Mesothelial cell of epicardium (in vitro differentiated cells): ENCODE measurements at regions not wholly inside any gene's neighbourhood (a gene's known extent, or its start where the extent isn't known, plus 50 kb on each side); places are given as distances from the start of the nearest gene placed in this dataset.

Experiments used
- DNase-seq, 2 experiments: peaks; one replicate each; pipeline ENCODE4 v3.0.0; 2021; ENCODE audit warnings: low spot score in 2 of 2; ENCODE audit not compliant: unreplicated experiment in 2 of 2
- H3K27ac Mint-ChIP-seq: 2 replicates; pipeline ENCODE4 v1.8.0; 2021; ENCODE audit warnings: mixed read lengths
- H3K27me3 Mint-ChIP-seq: 2 replicates; pipeline ENCODE4 v1.8.0; 2021; ENCODE audit warnings: low read depth, mixed read lengths
- H3K36me3 Mint-ChIP-seq: 2 replicates; pipeline ENCODE4 v1.8.0; 2021; ENCODE audit warnings: mixed read lengths
- H3K4me1 Mint-ChIP-seq: 2 replicates; pipeline ENCODE4 v1.8.0; 2021; ENCODE audit warnings: mixed read lengths
- H3K4me3 Mint-ChIP-seq: 2 replicates; pipeline ENCODE4 v1.8.0; 2021; ENCODE audit warnings: mild to moderate bottlenecking, moderate library complexity, mixed read lengths
- H3K9me3 Mint-ChIP-seq: 2 replicates; pipeline ENCODE4 v1.8.0; 2021; ENCODE audit warnings: mixed read lengths
- CTCF ChIP-seq: fragments of 200-600 bp; sonication (generic); IDR thresholded peaks from one replicate; pipeline ENCODE4 v1.5.0; 2021; ENCODE audit warnings: antibody characterized with exemption; ENCODE audit not compliant: unreplicated experiment

DNA sequence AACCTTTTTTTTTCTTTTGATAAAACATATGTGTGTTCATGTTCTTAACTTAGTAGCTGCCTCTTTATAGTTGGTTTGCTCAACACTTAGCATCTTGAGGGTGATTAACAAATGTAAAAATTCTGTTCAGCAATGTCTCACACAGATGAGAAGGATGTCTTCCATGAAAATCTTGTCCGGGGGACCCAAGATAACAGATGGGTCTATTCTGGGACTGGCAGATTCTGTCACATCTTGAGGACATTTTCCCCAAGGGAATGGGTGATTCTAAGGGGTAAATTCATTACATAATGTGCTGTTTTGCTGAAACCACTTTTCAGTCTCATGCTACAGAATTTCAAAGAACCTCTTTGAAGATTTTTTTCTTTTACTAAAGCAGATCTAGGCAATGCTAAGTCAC lies 342.2 kb downstream of the IGSF11 start:
- no peak for DNase-seq
- H3K27ac Mint-ChIP-seq: no peak overlapping the region
- H3K36me3 Mint-ChIP-seq: no peaks in the 10 kb centered on the region
- peaks cover 14% of the 10 kb centered on the region for H3K9me3 Mint-ChIP-seq
- no peaks in the 10 kb centered on the region for H3K27me3 Mint-ChIP-seq
- H3K4me3 Mint-ChIP-seq: no peak overlapping the region
- H3K4me1 Mint-ChIP-seq: peaks cover 2% of the 10 kb centered on the region
- TF ChIP-seq CTCF: no peak

GRCh38 chr3:118705487-118706219 lies 329.0 kb downstream of the IGSF11 start:
- Mint-ChIP-seq H3K36me3 (no peaks in the 10 kb centered on the region), H3K4me1 (no peaks in the 10 kb centered on the region), H3K27me3 (peaks cover 18% of the 10 kb centered on the region), H3K27ac (no peak overlapping the region), H3K4me3 (no peak overlapping the region), H3K9me3 (no peaks in the 10 kb centered on the region)
- DNase-seq: no peak
- no peak for TF ChIP-seq CTCF

DNA sequence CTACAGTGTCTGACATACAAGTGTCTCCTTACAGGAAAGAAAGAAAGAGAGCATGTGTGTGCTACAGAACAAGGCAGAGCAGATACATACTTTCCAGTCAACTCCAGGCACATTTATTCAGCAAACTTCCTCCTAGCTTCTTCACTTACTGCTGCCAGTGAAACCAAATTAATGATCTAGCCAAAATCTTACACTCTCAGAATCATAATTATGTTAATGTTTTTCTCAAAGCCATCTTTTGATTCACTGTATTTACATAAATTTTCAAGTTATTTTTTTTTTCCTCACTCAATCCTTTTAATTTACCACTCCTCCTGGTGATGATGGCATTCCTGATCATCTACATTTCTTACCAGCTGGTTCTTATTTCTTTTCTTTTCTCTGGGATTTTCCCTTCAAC lies 326.7 kb downstream of the IGSF11 start:
- Mint-ChIP-seq H3K36me3 (no peaks in the 10 kb centered on the region), H3K9me3 (no peaks in the 10 kb centered on the region), H3K4me3 (no peak overlapping the region), H3K27me3 (peaks cover 18% of the 10 kb centered on the region), H3K4me1 (no peaks in the 10 kb centered on the region), H3K27ac (no peak overlapping the region)
- no peak for DNase-seq
- TF ChIP-seq CTCF: no peak

DNA sequence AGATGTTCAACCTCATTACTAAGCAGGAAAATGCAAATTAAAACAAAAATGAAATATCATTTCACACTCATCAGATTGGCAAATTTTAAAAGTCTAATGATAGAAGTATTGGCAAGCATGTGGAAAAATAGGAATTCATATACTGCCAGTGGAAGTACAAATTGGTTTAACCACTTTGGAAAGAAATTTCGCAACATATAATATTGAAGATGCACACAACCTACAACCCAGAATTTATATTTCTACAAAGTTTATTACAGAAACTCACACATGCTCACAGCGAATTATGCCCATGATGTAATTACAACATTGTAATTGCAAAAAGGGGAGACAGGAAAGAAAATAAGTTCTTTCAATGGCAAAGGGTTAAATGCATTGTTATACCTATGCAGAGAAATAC lies 324.1 kb downstream of the IGSF11 start:
- Mint-ChIP-seq H3K4me1 (no peaks in the 10 kb centered on the region), H3K4me3 (no peak overlapping the region), H3K27ac (no peak overlapping the region), H3K36me3 (no peaks in the 10 kb centered on the region), H3K9me3 (no peaks in the 10 kb centered on the region), H3K27me3 (peaks cover 11% of the 10 kb centered on the region)
- DNase-seq: no peak
- no peak for TF ChIP-seq CTCF

GRCh38 chr3:118713502-118714207 lies 321.0 kb downstream of the IGSF11 start:
- no peak for DNase-seq
- Mint-ChIP-seq H3K36me3 (no peaks in the 10 kb centered on the region), H3K27ac (no peak overlapping the region), H3K27me3 (no peaks in the 10 kb centered on the region), H3K4me3 (no peak overlapping the region), H3K4me1 (no peaks in the 10 kb centered on the region), H3K9me3 (no peaks in the 10 kb centered on the region)
- no peak for TF ChIP-seq CTCF
